Activated CD8-positive, alpha-beta T cell treated with anti-CD3 and anti-CD28 coated beads, Interleukin-2, amount 10 ng/mL, durations not matched to agents 7 days and 5 days (primary cell): ENCODE measurements at regions not wholly inside any gene's neighbourhood (a gene's known extent, or its start where the extent isn't known, plus 50 kb on each side); places are given as distances from the start of the nearest gene placed in this dataset.
"Not testable (repeated sequence)": the region's sequence is repeated elsewhere in the genome, so short reads cannot be mapped to it uniquely, and the experiment has no call there.

Source experiments
- ATAC-seq: fragments of 150-1000 bp; cut with Tn5 transposase; one replicate; pipeline ENCODE4 v1.10.0; 2021; ENCODE audit warnings: moderate library complexity
- CTCF ChIA-PET: fragments of 350-600 bp; sonication (Branson Sonifier 250); formaldehyde crosslinking; loops from one replicate; lab custom pipeline; 2021; ENCODE audit warnings: antibody characterized with exemption; lab: Charles Lee
- POLR2A ChIA-PET: fragments of 350-600 bp; sonication (Branson Sonifier 250); formaldehyde crosslinking; loops from one replicate; lab custom pipeline; 2021; ENCODE audit warnings: antibody characterized with exemption; lab: Charles Lee
- DNase-seq: peaks from one replicate; pipeline ENCODE4 v3.0.0-alpha.2; 2020
- H3K27ac Mint-ChIP-seq: one replicate; pipeline ENCODE4 v1.8.0; 2021; ENCODE audit warnings: mild to moderate bottlenecking, mixed read lengths
- H3K27me3 Mint-ChIP-seq: one replicate; pipeline ENCODE4 v1.8.0; 2021; ENCODE audit warnings: low read depth, mixed read lengths
- H3K36me3 Mint-ChIP-seq: one replicate; pipeline ENCODE4 v1.8.0; 2021; ENCODE audit warnings: low read depth, mixed read lengths
- H3K4me1 Mint-ChIP-seq: one replicate; pipeline ENCODE4 v1.8.0; 2021; ENCODE audit warnings: low read depth, mixed read lengths
- H3K4me3 Mint-ChIP-seq: one replicate; pipeline ENCODE4 v1.8.0; 2021; ENCODE audit warnings: mild to moderate bottlenecking, mixed read lengths
- H3K9me3 Mint-ChIP-seq: one replicate; pipeline ENCODE4 v1.8.0; 2022; ENCODE audit warnings: mixed read lengths; ENCODE audit not compliant: insufficient read depth

GRCh38 chr13:64510747-64511146 lies 2719.4 kb downstream of the PCDH9 start:
- peaks cover 18% of the 10 kb centered on the region for H3K9me3 Mint-ChIP-seq
- CTCF ChIA-PET: no interaction called here
- ATAC-seq: no peak

GRCh38 chr13:64506246-64506645 lies 2723.9 kb downstream of the PCDH9 start:
- Mint-ChIP-seq H3K27ac (no peak overlapping the region), H3K4me3 (no peak overlapping the region), H3K4me1 (no peaks in the 10 kb centered on the region), H3K36me3 (no peaks in the 10 kb centered on the region), H3K27me3 (no peaks in the 10 kb centered on the region), H3K9me3 (peaks cover 18% of the 10 kb centered on the region)
- POLR2A ChIA-PET: no interaction called here
- DNase-seq: no peak
- CTCF ChIA-PET: no interaction called here
- ATAC-seq: no peak

More at GRCh38 chr13:64510747-64511146, 2719.4 kb downstream of the PCDH9 start:
- Mint-ChIP-seq H3K36me3 (no peaks in the 10 kb centered on the region), H3K27me3 (no peaks in the 10 kb centered on the region), H3K4me1 (no peaks in the 10 kb centered on the region), H3K4me3 (no peak overlapping the region), H3K27ac (no peak overlapping the region)
- POLR2A ChIA-PET: no interaction called here
- no peak for DNase-seq

- no peak for ATAC-seq
Measured at GRCh38 chr13:64505336-64505910, 2724.7 kb downstream of the PCDH9 start.

GRCh38 chr13:64488731-64489130 lies 2741.4 kb downstream of the PCDH9 start:
- DNase-seq: no peak
- POLR2A ChIA-PET: no interaction called here
- no peak overlapping the region for H3K4me3 Mint-ChIP-seq
- CTCF ChIA-PET: no interaction called here
- no peaks in the 10 kb centered on the region for H3K4me1 Mint-ChIP-seq
- H3K36me3 Mint-ChIP-seq: no peaks in the 10 kb centered on the region
- no peak for ATAC-seq
- H3K27ac Mint-ChIP-seq: no peak overlapping the region
- no peaks in the 10 kb centered on the region for H3K27me3 Mint-ChIP-seq
- peaks cover 8% of the 10 kb centered on the region for H3K9me3 Mint-ChIP-seq

More at GRCh38 chr13:64505336-64505910, 2724.7 kb downstream of the PCDH9 start:
- Mint-ChIP-seq H3K27me3 (no peaks in the 10 kb centered on the region), H3K36me3 (no peaks in the 10 kb centered on the region), H3K9me3 (peaks cover 24% of the 10 kb centered on the region), H3K27ac (no peak overlapping the region), H3K4me3 (no peak overlapping the region), H3K4me1 (no peaks in the 10 kb centered on the region)
- CTCF ChIA-PET: no interaction called here
- no peak for DNase-seq
- POLR2A ChIA-PET: no interaction called here

- no peak overlapping the region for H3K27ac Mint-ChIP-seq
- POLR2A ChIA-PET: no interaction called here
- ATAC-seq (no peak), DNase-seq (no peak)
- H3K36me3 Mint-ChIP-seq: no peaks in the 10 kb centered on the region
- no peaks in the 10 kb centered on the region for H3K4me1 Mint-ChIP-seq
- H3K27me3 Mint-ChIP-seq: no peaks in the 10 kb centered on the region
- H3K9me3 Mint-ChIP-seq: peaks cover 19% of the 10 kb centered on the region
- CTCF ChIA-PET: no interaction called here
- H3K4me3 Mint-ChIP-seq: no peak overlapping the region
Measured at GRCh38 chr13:64482373-64482772, 2747.8 kb downstream of the PCDH9 start.

GRCh38 chr13:64480672-64481071 lies 2749.5 kb downstream of the PCDH9 start:
- ChIA-PET CTCF (no interaction called here), POLR2A (no interaction called here)
- Mint-ChIP-seq H3K4me3 (no peak overlapping the region), H3K4me1 (no peaks in the 10 kb centered on the region), H3K36me3 (no peaks in the 10 kb centered on the region), H3K9me3 (peaks cover 19% of the 10 kb centered on the region), H3K27me3 (no peaks in the 10 kb centered on the region), H3K27ac (no peak overlapping the region)
- no peak for DNase-seq
- ATAC-seq: no peak

- no peaks in the 10 kb centered on the region for H3K27me3 Mint-ChIP-seq
- no peak for ATAC-seq
- no peaks in the 10 kb centered on the region for H3K36me3 Mint-ChIP-seq
- no peaks in the 10 kb centered on the region for H3K4me1 Mint-ChIP-seq
- DNase-seq: no peak
- H3K9me3 Mint-ChIP-seq: peaks cover 19% of the 10 kb centered on the region
- no peak overlapping the region for H3K27ac Mint-ChIP-seq
- H3K4me3 Mint-ChIP-seq: no peak overlapping the region
- ChIA-PET CTCF (no interaction called here), POLR2A (no interaction called here)
Measured at GRCh38 chr13:64480211-64480610, 2749.9 kb downstream of the PCDH9 start.

GRCh38 chr13:64477146-64477545 lies 2753.0 kb downstream of the PCDH9 start:
- Mint-ChIP-seq H3K27ac (no peak overlapping the region), H3K4me3 (no peak overlapping the region), H3K9me3 (peaks cover 13% of the 10 kb centered on the region), H3K4me1 (no peaks in the 10 kb centered on the region), H3K27me3 (no peaks in the 10 kb centered on the region), H3K36me3 (no peaks in the 10 kb centered on the region)
- no peak for DNase-seq
- ATAC-seq: no peak
- ChIA-PET CTCF (interaction anchor here (1.1 kb wide), 1 partner anchor 8 kb away, joined by 3 read pairs; no protein-coding TSS in a partner anchor), POLR2A (no interaction called here)

- H3K36me3 Mint-ChIP-seq, ATAC-seq: not testable (repeated sequence)
- CTCF ChIA-PET: interaction anchor here (1.1 kb wide), 1 partner anchor 10 kb away, joined by 3 read pairs; no protein-coding TSS in a partner anchor
Measured at GRCh38 chr13:64476041-64476568, 2754.0 kb downstream of the PCDH9 start.

GRCh38 chr13:64471916-64472315 lies 2758.2 kb downstream of the PCDH9 start:
- H3K4me1 Mint-ChIP-seq: no peaks in the 10 kb centered on the region
- H3K27ac Mint-ChIP-seq: no peak overlapping the region
- POLR2A ChIA-PET: no interaction called here
- ATAC-seq (no peak), DNase-seq (no peak)
- H3K9me3 Mint-ChIP-seq: peaks cover 6% of the 10 kb centered on the region
- no peak overlapping the region for H3K4me3 Mint-ChIP-seq
- H3K36me3 Mint-ChIP-seq: no peaks in the 10 kb centered on the region
- CTCF ChIA-PET: no interaction called here
- H3K27me3 Mint-ChIP-seq: no peaks in the 10 kb centered on the region

More at GRCh38 chr13:64476041-64476568, 2754.0 kb downstream of the PCDH9 start:
- H3K4me1 Mint-ChIP-seq, H3K4me3 Mint-ChIP-seq, H3K27ac Mint-ChIP-seq, POLR2A ChIA-PET, H3K27me3 Mint-ChIP-seq, DNase-seq, H3K9me3 Mint-ChIP-seq: not testable (repeated sequence)

GRCh38 chr13:64470751-64471150 lies 2759.4 kb downstream of the PCDH9 start:
- H3K4me1 Mint-ChIP-seq: no peaks in the 10 kb centered on the region
- ATAC-seq (no peak), DNase-seq (no peak)
- no peak overlapping the region for H3K4me3 Mint-ChIP-seq
- ChIA-PET POLR2A (no interaction called here), CTCF (no interaction called here)
- H3K9me3 Mint-ChIP-seq: peaks cover 6% of the 10 kb centered on the region
- no peak overlapping the region for H3K27ac Mint-ChIP-seq
- no peaks in the 10 kb centered on the region for H3K36me3 Mint-ChIP-seq
- no peaks in the 10 kb centered on the region for H3K27me3 Mint-ChIP-seq

- Mint-ChIP-seq H3K4me1 (no peaks in the 10 kb centered on the region), H3K9me3 (peaks cover 10% of the 10 kb centered on the region), H3K4me3 (no peak overlapping the region), H3K27ac (no peak overlapping the region), H3K36me3 (no peaks in the 10 kb centered on the region), H3K27me3 (no peaks in the 10 kb centered on the region)
- ATAC-seq (no peak), DNase-seq (no peak)
- ChIA-PET POLR2A (no interaction called here), CTCF (no interaction called here)
Measured at GRCh38 chr13:64459778-64460177, 2770.4 kb downstream of the PCDH9 start.
